ENCODE measurements at regions not wholly inside any gene's neighbourhood (a gene's known extent, or its start where the extent isn't known, plus 50 kb on each side); places are given as distances from the start of the nearest gene placed in this dataset.

- H3K4me2 ChIP-seq (ENCODE audit: low read depth, low read length): no peak overlapping the region
- no peak overlapping the region for H2AK9ac ChIP-seq (replicated peaks; ENCODE audit: low read depth, low read length, poor library complexity)
- intact Hi-C loops (cut with micrococcal nuclease) (no loop called here), in situ Hi-C loops (cut with MboI; ENCODE audit: low sequenced_read_pairs) (no loop called here), dilution Hi-C loops (cut with HindIII; ENCODE audit: low sequenced_read_pairs, unreplicated experiment) (no loop called here)
- no peak overlapping the region for H3K4me3 ChIP-seq (ENCODE audit: insufficient read depth, low read depth, low read length)
- H2BK5ac ChIP-seq (ENCODE audit: low read depth, low read length, poor library complexity, severe bottlenecking): no peak overlapping the region
- no peak overlapping the region for H2BK20ac ChIP-seq (ENCODE audit: low read depth, low read length)
- peaks cover 26% of the 10 kb centered on the region for H3K27me3 ChIP-seq (ENCODE audit: control insufficient read depth, insufficient read depth, low read length)
- H3K36me3 ChIP-seq (ENCODE audit: control insufficient read depth, insufficient read depth, low read length): no peaks in the 10 kb centered on the region
- H3K9me1 ChIP-seq (ENCODE audit: insufficient read depth, low read length): no peaks in the 10 kb centered on the region
- no peak overlapping the region for H2AK5ac ChIP-seq (ENCODE audit: low read depth, low read length)
- H3K23ac ChIP-seq (ENCODE audit: low read depth, low read length): no peak overlapping the region
- no peak overlapping the region for H3K56ac ChIP-seq (ENCODE audit: extremely low read depth, insufficient read depth, low read length)
- H4K91ac ChIP-seq (ENCODE audit: insufficient read depth, low read depth, low read length): no peak overlapping the region
- no TSS peak for BruUV-seq (replicated peaks)
- H2AFZ ChIP-seq (replicated peaks; ENCODE audit: low read length, poor library complexity): no peak overlapping the region
- H3K14ac ChIP-seq (replicated peaks; ENCODE audit: low read depth, low read length): no peak overlapping the region
- no peak overlapping the region for H4K5ac ChIP-seq (ENCODE audit: low read depth, low read length)
- ChIA-PET CTCF (interaction anchor here (0.6 kb wide), 2 partner anchors 13 to 39 kb away, joined by 3 to 6 read pairs; no protein-coding TSS in a partner anchor), POLR2A (ENCODE audit: unreplicated experiment) (no interaction called here)
- no peak for DNase-seq
- peaks cover 2% of the 10 kb centered on the region; the same call in 1 of the 2 replicates for H3K9me3 ChIP-seq (ENCODE audit: control insufficient read depth, insufficient read depth, low read length)
- H3K9ac ChIP-seq (ENCODE audit: low read depth, low read length): no peak overlapping the region
- WGBS, 2 experiments (ENCODE audit: extremely low coverage in 2 of 2, insufficient read length in 1 of 2): no CpG with 5 or more reads among the region's 4 CpGs
- TF ChIP-seq MAZ (IDR thresholded peaks at IDR 0.05; ENCODE audit: borderline replicate concordance, low read depth, low read length) (no peak), RCOR1 (IDR thresholded peaks at IDR 0.05; ENCODE audit: insufficient replicate concordance, low read length) (no peak), RAD21 (IDR thresholded peaks at IDR 0.05; ENCODE audit: low read length) (no peak), CHD1 (IDR thresholded peaks at IDR 0.05; ENCODE audit: low read depth, low read length) (no peak), USF2 (IDR thresholded peaks at IDR 0.05; ENCODE audit: low read depth, low read length) (no peak), ELK1 (IDR thresholded peaks at IDR 0.05; ENCODE audit: borderline replicate concordance, low read depth, low read length) (no peak), SMC3 (IDR thresholded peaks at IDR 0.05; ENCODE audit: low read depth, low read length) (no peak), BHLHE40 (IDR thresholded peaks at IDR 0.05; ENCODE audit: low read depth, low read length) (no peak), MAFK (IDR thresholded peaks at IDR 0.05; ENCODE audit: low read depth, low read length) (no peak), NFE2L2 (IDR thresholded peaks at IDR 0.05; ENCODE audit: low read depth, low read length) (no peak)
- no peak overlapping the region for H4K8ac ChIP-seq (ENCODE audit: low read depth in 2 of 2, low read length in 2 of 2)
- no peak overlapping the region for H3K18ac ChIP-seq (ENCODE audit: low read depth, low read length)
- H2BK120ac ChIP-seq (ENCODE audit: low read depth, low read length): no peak overlapping the region
- H4K20me1 ChIP-seq (ENCODE audit: insufficient read depth, low read length): no peaks in the 10 kb centered on the region
- no peak overlapping the region for H3K4ac ChIP-seq (ENCODE audit: low read depth, low read length)
- no peaks in the 10 kb centered on the region for H3K79me1 ChIP-seq (ENCODE audit: low read depth in 1 of 2, low read length in 2 of 2)
- no peaks in the 10 kb centered on the region for H3K4me1 ChIP-seq (ENCODE audit: control insufficient read depth, insufficient read depth, low read length)
- H3K27ac ChIP-seq (ENCODE audit: insufficient read depth, low read length): no peak overlapping the region
- H2BK15ac ChIP-seq (ENCODE audit: low read depth, low read length): no peak overlapping the region
- no peak for ATAC-seq (ENCODE audit: low read depth)
Observed at GRCh38 chr16:22683258-22683657, 130.7 kb upstream of the HS3ST2 start.
